Spleen (tissue), 7 donors: ENCODE measurements at regions not wholly inside any gene's neighbourhood (a gene's known extent, or its start where the extent isn't known, plus 50 kb on each side); places are given as distances from the start of the nearest gene placed in this dataset.

Experiments used
- CTCF ChIP-seq, 11 experiments: fragments of 200-600 bp in 7 of 11; fragments of 450-650 bp in 4 of 11; sonication (generic) in 4 of 11; IDR thresholded peaks in 8 of 11; conservative IDR thresholded peaks in 3 of 11; 1 replicate in 7 of 11; 2 replicates in 4 of 11; pipeline versions ENCODE4 v1.4.0 to v1.8.0; 2016 to 2021; ENCODE audit warnings: antibody characterized with exemption in 11 of 11, inconsistent platforms in 4 of 11, mild to moderate bottlenecking in 1 of 11
- POLR2A ChIP-seq, 3 donors: fragments of 450-650 bp; IDR thresholded peaks; one replicate each; pipeline ENCODE4 v1.5.1; 2017; ENCODE audit warnings: antibody characterized with exemption in 3 of 3, mild to moderate bottlenecking in 1 of 3
- donor health status: DM: no; HTN: no; CAD: no; lungs with moderate emphysema.
- donor health status: DM: no; HTN: no; CAD: no.
- donor health status: DM: no; HTN: no; CAD: no.

DNA sequence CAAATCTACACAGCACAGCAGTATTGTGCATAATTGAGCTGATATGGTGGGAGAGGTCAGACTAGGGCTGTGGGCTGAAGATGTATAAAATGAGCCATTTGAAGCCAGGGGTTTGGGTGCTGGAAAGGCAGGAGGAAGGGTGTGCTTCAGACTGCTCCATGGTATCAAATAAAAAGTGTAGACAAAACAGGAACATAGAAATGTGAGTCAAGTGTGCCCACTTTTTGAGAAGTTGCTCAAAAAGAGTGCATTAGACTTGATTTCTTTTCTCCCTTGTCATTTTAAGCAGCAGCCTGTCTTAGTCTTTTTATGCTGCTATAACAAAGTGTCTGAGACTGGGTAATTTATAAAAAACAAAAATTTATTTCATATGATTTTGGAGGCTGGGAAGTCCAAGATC lies 55.8 kb upstream of the ZFAND5 start:
- TF ChIP-seq POLR2A (IDR thresholded peaks at IDR 0.05) (no peak), CTCF (IDR thresholded peaks at IDR 0.05 in 8 of 11, conservative IDR thresholded peaks at IDR 0.05 in 3 of 11) (no peak)
